ENCODE measurements at regions not wholly inside any gene's neighbourhood (a gene's known extent, or its start where the extent isn't known, plus 50 kb on each side); places are given as distances from the start of the nearest gene placed in this dataset.

DNA sequence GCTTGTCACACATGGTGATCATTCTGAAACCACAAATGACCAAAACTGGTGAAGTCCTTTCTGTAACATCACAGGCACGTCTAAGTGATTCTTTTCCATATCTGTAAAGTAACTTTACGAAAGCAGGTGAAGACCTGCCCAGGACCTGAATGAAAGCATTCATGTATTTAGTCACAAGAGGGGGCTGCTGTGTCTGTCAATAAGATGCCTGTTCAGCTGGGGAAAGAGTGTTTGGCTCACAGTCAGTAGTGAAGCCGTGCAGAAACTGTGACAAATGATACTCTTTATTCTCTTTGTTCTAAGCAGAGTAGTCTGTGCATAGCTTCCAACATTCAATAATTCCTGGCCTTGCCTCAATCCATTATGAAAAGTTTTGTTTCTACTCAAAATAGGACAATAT is 373.5 kb upstream of the OR4E1 start:
- DNase-seq (ENCODE audit: low read depth, low spot score) = no peak

- DNase-seq (ENCODE audit: low read depth, low spot score) = no peak
These were observed 372.4 kb upstream of the OR4E1 start for GRCh38 chr14:22046063-22046462.

- no peak for DNase-seq (ENCODE audit: low read depth, low spot score)
These were observed 370.6 kb upstream of the OR4E1 start for GRCh38 chr14:22044193-22044592.

GRCh38 chr14:22040781-22041125 is 367.1 kb upstream of the OR4E1 start:
- DNase-seq (ENCODE audit: low read depth, low spot score) = no peak

DNA sequence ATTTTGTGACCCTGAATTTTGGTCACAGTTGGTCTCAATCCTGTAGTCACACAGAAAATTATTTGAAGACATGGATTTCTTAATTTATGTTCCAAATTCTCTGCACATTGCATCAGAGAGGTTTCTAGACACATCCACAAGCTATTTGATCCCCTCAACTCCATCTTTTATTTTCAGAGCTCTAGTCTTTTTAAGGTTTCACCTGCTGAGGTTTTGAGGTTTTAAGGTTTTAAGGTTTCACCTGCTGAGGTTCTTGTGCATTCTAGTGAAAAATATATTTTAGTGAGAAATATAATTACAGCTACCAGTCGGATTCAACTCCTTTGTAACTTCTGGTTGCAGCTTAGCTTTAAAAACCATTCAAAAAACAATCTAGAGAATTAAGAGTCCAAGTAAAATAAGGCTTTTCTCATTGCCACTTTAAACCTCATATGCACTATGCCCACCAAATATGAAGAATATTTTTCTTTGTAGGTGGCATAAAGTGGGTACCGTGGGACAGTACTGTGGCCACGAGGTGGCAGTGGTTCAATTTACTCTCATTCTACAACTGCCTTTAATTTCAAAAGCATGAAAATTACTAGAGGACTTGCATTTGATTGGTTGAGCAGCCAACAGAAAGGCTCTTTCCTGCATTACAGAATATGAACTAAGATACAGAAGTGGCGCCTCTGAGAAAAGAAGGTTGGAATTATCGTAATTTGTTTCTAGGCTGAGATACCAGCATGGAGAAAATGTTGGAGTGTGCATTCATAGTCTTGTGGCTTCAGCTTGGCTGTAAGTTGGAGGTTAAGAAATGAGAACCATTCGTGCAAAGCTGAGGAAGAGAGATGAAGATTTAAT is 366.5 kb upstream of the OR4E1 start:
- no peak for DNase-seq (ENCODE audit: low read depth, low spot score)

GRCh38 chr14:22036541-22037239 is 363.1 kb upstream of the OR4E1 start:
- no peak for DNase-seq (ENCODE audit: low read depth, low spot score)

DNA sequence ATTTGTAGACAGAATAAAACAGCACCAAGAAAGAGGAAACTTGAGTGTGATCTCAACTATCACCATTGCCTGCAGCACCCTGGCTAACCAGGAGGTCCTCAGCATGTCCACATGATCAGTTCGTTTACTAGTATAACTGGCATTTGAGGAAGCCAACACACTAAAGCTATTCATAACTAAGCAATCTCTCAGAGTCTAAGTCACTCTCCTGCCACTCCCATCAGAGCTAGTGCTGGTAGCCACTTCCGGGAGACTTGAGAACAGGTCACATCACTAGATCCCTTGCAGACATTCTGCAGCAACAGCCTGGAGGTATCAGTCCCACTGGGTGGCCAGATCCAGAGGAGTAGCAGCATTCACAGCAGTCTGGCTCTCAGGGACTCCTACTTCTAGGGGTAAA is 352.9 kb upstream of the OR4E1 start:
- no peak for DNase-seq (ENCODE audit: low read depth, low spot score)

GRCh38 chr14:22025879-22026278 is 352.3 kb upstream of the OR4E1 start:
- DNase-seq (ENCODE audit: low read depth, low spot score) = no peak

- DNase-seq (ENCODE audit: low read depth, low spot score) = no peak
These were observed 350.5 kb upstream of the OR4E1 start for GRCh38 chr14:22024137-22024536.

- DNase-seq (ENCODE audit: low read depth, low spot score) = no peak
These were observed 345.3 kb upstream of the OR4E1 start for GRCh38 chr14:22018890-22019289.

DNA sequence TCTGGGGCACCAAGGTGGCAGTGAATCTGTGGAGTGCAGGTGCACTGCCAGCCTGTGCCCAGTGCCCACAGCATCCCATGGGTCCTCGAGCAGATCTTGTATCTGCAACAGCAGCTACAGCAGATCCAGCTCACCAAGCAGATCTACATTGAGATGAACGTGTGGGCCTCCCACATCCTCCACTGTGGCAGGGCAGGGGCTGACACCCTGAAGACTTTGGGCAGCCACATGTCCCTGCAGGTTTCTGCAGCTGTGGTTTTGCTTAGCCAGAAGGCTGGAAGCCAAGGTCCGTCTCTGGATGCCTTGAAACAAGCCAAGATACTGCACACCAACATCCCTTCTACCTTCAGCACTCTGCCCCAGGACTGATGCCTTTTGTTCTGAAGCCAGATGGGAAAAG is 338.8 kb upstream of the OR4E1 start:
- no peak for DNase-seq (ENCODE audit: low read depth, low spot score)

- no peak for DNase-seq (ENCODE audit: low read depth, low spot score)
These were observed 337.6 kb upstream of the OR4E1 start for GRCh38 chr14:22011253-22011642.

GRCh38 chr14:22010545-22011252 is 337.1 kb upstream of the OR4E1 start:
- no peak for DNase-seq (ENCODE audit: low read depth, low spot score)

DNA sequence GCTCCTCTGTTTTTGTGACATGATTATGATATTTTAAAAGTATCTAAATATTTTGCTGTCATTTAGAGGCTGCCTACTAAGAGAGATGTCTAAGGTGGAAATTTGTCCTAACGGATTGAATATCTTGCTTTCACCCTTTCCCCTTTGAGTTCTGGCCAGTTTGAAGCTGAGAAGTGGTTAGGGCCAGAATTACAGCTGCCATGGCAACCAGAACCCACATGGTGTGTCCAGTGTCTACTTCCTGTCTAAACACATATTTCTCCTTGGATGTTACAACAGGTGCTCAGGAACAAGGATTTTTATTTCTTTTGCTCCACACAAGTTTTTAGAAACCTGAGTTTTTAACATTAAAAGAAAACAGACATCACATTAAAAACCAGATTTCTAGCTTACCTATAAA is 335.1 kb upstream of the OR4E1 start:
- DNase-seq (ENCODE audit: low read depth, low spot score) = no peak

DNA sequence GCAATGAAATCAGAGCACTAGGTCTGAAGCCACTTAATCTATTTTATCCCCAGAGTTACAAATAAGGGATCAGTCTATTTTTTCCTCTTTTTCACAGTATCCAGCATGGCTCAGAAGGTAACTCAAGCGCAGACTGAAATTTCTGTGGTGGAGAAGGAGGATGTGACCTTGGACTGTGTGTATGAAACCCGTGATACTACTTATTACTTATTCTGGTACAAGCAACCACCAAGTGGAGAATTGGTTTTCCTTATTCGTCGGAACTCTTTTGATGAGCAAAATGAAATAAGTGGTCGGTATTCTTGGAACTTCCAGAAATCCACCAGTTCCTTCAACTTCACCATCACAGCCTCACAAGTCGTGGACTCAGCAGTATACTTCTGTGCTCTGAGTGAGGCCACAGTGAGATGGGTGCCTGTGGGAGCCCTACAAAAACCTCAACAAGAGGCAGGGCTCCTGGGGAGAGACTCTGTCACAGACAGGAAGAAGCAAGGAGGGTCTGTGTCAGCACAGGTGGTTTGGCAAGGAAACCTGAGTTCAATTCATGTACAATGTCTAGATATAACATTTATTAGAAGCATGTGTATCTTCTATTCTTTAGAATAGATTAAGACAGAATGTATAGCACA is 334.3 kb upstream of the OR4E1 start:
- no peak for DNase-seq (ENCODE audit: low read depth, low spot score)

- DNase-seq (ENCODE audit: low read depth, low spot score) = no peak
These were observed 333.7 kb upstream of the OR4E1 start for GRCh38 chr14:22007363-22007762.

DNA sequence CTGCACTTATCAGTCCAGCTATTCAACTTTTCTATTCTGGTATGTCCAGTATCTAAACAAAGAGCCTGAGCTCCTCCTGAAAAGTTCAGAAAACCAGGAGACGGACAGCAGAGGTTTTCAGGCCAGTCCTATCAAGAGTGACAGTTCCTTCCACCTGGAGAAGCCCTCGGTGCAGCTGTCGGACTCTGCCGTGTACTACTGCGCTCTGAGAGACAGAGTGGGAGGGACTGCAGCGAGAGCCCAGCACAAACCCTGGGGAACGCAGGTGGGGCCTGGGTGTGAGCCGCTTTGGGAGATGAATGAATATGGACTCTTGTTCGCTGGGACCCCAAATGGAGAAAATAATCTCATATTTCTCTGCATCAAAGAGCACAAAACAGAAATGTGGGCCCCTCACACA is 329.8 kb upstream of the OR4E1 start:
- no peak for DNase-seq (ENCODE audit: low read depth, low spot score)

DNA sequence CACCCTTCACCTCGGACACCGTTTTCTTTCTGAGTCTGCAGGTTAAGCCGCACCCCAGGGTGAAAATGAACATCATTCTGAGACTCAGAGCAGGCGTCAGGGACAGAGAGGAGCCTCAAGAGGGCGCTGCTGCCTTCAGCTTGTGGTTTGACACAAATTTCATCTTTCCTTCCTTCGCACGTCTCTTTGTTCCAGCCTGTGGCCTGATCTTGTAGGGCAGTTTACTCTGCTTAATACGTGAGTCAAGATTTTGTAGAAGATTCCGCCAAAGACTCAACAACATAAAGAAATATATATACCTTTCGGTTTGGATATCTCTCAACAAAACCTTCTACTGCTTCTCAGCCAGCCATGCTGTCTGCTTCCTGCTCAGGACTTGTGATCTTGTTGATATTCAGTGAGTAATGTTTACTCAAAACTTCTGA is 329.3 kb upstream of the OR4E1 start:
- peak; percentile 35 for DNase-seq (ENCODE audit: low read depth, low spot score)

DNA sequence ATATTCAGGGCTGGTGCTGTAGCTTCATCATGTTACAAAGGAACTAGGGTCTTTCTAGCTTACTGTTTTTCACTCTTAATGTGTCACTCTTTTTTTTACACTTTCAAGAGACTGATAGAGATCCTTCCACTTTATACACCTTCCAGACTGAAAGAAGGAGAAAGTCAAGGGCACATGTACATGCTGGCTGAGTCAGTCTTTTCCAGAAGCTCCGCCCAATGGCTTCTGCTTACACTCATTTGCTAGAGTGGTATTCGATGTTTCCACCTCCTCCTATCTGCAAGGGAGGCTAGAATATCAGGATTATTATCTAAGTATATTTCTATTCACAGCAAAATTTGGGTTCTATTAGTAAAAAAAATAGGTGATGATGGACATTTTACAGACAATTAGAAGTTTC is 325.8 kb upstream of the OR4E1 start:
- DNase-seq (ENCODE audit: low read depth, low spot score) = no peak

- DNase-seq (ENCODE audit: low read depth, low spot score) = no peak
These were observed 323.7 kb upstream of the OR4E1 start for GRCh38 chr14:21997300-21997699.

DNA sequence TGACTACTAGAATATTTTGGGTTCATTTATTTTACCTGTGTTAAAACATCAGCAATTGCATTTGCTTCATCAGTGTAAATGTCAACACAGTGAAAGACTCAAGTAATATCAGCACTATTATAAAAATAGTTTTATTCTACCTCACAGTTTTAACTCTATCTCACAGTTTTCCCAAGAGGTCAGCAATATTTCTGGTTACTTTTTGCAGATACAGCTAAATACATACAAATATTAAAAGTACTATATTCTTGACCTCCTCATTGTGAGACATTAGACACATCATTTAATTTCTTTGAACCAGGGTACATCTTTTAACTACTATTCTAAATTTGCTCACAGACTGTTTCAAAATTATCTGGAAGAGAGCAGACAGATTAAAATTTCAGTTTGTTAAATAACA is 321.7 kb upstream of the OR4E1 start:
- no peak for DNase-seq (ENCODE audit: low read depth, low spot score)

GRCh38 chr14:21993837-21994236 is 320.2 kb upstream of the OR4E1 start:
- DNase-seq (ENCODE audit: low read depth, low spot score) = no peak

Data from activated naive CD8-positive, alpha-beta T cell treated with anti-CD3 and anti-CD28 coated beads, Interleukin-2, amount 50 U/mL, for 16 hours (primary cell).